IPS-NIHi7 (cell line): ENCODE measurements at regions not wholly inside any gene's neighbourhood (a gene's known extent, or its start where the extent isn't known, plus 50 kb on each side); places are given as distances from the start of the nearest gene placed in this dataset.
"Not testable (repeated sequence)": the region's sequence is repeated elsewhere in the genome, so short reads cannot be mapped to it uniquely, and the experiment has no call there.

Experiments
- DNase-seq: peaks from one replicate; pipeline ENCODE4 v3.0.0; 2012; ENCODE audit warnings: mixed read lengths; ENCODE audit errors: extremely low spot score

DNA sequence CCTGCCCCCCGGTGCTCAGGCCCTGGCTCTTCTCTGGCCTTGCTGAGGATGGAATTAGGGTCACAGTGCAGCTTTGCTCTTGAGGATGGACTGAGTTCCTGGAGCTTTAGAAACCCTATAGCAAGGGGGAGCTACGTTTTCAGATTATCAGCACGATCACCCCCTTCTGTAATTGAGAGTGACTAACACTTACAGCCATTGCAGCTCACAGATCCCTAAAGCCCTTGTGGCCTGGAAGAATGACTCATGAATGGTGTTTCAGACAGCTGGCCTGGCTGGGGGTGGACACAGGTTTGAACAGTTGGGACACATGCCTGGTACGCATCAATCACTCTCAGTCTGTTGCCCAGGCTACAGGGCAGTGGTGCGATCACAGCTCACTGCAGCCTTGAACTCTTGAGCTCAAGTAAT lies 79.7 kb upstream of the IGFBP5 start:
- no peak for DNase-seq

DNA sequence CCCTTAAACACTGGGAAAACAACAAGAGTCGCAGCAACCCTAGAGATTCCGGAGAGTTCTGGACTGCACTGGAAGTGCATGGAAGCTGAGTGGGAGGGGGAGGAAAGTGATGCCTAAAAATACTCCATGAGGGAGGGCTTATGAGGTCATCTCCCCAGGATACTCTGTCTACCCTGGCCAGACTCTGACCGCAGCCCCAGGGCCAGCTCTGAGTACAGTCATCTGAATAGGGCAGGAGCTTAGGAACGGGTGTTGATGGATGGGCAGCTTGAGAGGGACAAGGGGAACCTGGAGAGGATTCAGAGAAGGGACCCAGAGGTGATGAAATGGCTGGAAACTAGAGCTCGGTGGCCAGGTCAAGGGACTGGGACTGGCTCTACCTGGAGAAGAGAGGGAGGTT lies 79.3 kb upstream of the IGFBP5 start:
- no peak for DNase-seq

DNA sequence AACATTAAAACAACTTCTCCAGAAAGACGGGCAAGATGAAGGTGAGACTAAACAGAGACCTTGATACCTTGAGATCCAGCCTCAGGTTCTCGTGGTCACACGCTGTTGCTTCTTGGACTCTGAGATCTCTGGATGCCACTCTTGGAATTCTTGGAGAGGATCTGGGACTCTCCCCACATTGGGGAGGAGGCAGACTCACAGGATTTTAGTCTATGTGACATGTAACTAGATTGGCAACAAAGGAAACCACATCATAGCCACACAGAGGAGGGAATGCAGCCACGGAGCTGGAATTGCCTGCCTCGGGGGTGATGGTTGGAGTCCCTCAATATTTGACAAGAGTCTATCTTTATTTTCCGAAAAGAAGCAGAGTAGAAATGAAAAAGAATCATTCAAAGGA lies 78.8 kb upstream of the IGFBP5 start:
- no peak for DNase-seq

DNA sequence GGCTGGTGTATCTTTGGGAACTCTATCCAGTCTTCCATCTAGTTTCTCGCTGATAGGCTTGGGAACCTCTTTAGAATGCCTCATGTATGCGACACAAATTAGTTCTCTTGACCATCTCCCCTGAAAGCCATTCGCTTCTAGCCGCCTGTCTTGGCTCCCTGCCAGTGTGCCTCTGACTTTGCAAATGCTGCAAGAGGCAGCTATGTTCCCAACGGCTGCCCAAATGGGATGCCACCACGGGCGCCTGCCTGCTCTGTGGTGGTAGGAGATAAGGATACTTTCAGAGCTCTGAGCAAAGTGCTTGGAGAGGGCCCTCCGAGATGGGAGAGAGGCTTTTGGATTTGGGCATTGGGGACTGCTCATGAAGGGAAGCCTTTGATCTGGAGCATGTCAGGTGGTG lies 77.7 kb upstream of the IGFBP5 start:
- DNase-seq, result no peak

DNA sequence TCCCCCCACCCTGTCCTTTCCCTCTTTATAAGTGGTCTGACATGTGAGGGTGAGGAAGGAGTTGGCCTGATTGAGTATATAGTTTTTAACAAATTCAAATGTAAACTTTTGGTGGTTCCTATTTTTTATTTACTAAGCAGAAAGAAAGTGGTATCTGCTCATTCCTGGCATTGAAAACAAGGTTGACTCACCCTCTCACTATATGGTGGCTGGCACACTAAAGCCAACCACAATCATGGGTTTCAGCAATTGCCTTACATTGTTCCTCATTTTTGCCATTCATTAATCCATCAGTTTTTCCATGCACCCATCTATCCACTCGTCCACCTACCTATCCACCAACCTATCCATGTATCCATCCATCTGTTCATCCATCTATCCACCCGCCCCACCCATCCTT lies 75.4 kb upstream of the IGFBP5 start:
- no peak for DNase-seq

DNA sequence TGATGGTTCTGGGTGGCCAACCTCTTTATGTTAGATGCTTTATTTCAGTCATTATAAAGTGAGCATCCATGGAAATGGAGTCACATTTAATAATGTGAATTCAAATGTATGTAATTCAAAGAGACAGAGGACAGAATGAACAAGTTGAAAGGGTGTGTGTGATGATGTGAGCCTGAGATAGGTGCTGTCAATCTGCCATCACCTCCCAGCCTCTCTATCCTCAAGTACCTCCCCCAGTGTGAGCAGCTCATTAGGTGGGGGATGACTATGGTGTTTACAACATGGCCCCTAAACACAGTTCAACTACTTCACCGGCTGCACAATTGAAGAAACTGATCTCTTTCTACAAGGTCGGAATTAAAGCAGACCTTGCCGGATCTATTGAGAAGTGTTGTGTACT lies 74.7 kb upstream of the IGFBP5 start:
- no peak for DNase-seq

DNA sequence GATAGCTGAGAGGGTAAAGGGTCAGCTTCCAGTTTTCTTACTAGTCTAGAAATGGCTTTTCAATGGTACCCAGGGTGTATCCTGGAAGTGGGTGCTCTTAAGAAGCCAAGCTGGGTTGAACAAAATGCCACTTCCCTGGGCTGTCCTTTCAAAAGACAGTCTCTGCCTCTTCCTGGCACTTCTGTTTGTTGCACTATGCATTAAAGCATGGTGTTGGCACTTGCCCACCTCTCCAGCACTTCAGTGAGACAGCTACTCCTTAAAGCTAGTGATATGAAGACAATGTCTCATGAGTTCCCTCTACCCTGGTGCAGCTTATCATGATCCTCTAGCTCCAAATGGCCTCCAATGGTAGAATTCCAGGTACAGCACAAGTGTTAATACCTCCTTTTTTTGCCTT lies 74.3 kb upstream of the IGFBP5 start:
- DNase-seq, result no peak

DNA sequence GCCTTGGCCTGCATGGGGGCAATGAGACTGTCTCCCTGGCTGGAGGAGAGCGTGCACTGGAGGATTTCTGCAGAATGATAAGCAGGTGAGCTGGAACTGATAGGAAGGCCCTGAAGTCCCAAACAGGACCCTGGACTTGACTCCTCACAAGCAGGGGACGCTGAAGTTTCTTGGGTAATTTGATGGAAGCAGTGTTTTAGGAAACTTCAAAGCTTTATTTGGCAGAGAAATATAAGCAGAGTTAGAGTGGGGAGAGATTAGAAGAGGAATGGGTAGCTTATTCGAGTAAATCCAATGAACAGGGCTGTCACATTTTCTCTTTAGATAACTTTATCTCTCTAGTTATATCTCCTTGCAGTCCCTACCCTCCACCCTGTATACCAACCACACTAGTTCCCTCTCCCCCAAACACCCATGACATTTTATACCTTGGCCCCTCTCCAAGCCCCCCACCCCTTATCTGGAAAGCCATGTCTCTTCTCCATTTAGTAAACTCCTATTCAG lies 73.6 kb upstream of the IGFBP5 start:
- DNase-seq, result no peak

DNA sequence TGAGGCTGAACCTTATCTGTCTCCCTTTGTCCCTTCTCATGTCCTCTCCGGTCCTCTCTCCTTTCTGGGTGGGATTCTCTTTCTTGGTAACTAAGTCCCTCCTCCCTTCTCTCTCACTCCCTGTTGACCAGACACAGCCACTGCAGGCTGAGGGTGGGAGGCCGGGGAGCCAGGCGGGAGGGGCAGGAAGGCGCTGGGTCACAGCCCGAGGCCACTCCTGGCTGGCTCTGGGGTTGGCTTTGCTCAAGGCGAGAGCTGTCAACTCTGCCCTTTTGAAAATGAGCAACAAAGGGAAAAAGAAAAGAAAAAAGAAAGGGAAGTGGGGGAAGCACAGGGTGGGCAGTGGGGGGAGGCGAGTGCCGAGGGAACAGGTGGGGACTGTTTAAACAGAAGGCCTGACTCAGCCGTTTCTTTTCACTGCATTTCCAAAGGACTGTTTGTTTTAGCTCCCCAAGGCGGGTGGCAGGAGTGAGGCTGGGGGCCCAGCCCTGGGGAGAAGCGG lies 70.5 kb upstream of the IGFBP5 start:
- peak; percentile 88 for DNase-seq

DNA sequence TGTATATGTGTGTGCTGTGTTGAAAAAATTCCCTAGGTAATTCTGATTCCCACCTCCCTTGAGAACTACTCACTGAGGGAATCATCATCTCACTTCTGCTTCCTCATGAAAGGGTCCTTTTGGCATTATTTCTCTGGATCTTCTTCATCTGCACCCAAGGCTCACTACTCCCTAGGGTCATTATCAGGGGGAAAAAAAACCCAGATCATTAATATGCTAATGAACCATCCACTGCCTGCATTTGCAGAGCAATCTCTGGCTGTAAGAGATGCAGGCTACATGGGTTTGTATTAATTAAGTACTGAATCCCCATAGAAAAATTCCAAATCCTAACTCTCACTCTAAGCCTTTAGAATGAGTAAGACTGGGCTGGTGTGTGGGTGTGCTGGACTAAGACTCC lies 68.0 kb upstream of the IGFBP5 start:
- DNase-seq, result no peak

DNA sequence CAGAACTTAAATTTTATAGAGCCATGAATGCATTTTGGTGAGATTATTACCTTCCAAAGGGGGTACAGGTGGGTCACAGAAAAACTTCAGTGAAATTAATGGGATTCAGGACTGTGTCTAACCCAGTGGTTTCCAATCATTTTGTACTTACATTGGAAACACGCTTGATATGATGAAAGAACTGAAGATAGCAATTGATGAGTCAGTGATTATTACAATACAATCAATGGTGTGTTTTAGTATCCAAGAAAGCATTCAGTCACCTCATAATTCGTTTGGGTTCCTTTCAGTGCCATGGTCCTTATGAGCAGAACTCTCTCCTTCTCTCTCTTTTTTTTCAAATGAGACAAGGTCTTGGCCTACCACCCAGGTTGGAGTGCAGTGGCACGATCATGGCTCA lies 66.5 kb upstream of the IGFBP5 start:
- no peak for DNase-seq

DNA sequence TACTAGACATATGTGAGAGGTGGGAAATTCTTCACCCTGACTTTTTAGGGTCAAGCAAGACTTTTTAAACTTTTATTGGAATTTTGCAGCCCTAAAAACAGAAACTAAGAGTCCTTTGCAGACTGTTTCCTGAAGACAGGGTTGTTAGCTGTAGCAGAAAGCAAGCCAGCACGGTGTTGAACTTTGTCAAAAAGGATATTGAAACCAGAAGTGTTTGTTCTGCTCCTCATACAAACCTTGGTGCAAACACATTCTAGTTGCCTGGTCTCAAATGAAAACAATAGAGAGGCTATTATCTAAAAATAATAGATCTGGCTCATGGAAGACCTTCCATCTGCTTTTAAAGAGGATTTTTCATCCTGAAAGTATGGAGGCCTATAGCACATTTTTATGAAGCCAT lies 65.8 kb upstream of the IGFBP5 start:
- DNase-seq, result no peak

DNA sequence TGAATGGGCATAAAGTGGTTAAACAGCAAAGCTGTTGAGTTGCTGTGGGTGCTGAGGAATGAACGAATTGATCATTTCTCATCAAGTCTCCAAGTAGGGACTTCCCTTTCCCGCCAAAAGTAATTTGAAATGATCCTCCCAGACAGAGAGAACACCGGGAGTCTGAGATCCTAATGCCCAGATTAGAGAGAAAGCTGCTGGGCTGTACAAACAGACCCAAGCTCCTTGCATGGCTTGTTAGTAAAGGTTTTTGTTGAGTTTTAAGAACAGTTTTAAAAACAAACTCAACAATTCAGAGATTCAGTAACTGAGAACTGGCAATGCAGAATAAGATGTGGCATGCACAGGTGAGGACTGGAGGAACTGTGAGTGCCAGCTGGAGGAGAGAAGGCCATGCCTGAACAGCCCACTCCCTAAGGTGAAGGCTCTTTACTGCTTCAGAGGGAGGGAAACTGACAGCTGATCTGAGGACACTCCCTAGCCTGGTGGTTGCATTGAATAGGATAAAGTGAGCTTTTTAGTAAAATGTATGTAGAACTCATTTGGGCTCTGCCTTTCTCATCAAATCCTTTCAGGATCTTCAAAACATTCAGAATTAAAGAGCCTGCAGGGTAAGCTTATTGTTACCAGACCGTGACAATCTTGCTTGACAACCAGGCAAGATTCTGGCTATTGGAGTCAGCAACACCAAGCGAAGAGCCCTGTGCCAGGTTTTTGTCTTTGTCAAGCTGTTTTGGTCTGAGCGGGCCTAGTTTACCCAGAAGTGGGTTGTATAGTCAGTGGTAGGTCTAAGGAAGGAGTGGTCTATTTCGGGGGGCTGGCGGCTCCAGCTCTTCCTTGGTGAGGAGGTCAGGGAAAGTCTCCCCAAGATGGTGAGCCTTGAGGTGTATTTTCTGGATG lies 63.2 kb upstream of the IGFBP5 start:
- DNase-seq, result no peak

DNA sequence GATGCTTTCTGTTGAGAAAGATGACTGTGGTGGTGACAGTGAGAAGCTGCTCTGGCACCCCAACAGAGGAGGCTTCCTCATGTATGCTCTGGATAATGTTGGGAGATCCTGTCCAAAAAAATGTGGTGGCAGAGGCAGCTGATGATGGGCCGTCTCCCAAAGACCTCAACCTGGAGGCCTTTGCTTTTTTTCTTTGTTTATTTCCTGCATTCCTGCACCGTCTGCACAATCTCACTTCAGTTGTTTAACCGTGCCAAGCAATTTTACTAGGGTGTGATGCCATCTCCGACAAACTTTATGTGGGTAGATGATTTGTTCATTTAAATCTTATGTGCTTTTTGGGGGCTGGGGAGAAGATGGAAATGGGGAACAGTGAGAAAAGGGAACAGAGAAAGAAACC lies 62.2 kb upstream of the IGFBP5 start:
- no peak for DNase-seq

DNA sequence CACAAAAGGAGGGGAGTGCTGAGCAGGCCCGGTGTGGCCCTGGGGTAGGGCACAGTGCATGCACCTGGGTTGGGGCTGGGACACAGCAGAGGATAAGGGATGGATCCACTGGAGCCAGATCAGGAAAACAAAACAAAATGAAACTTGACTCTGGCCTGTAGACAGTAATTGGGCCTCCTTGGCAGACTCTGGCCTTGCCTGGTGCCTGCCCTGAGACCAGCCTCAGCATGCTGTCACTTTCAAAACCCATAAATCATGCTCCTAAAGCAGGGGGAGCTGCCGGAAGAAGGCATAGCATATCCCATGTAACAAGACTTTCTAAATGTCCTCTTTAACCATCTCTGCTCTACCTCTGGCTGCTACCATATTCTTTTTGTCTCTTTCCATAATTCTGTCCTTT lies 61.1 kb upstream of the IGFBP5 start:
- no peak for DNase-seq

DNA sequence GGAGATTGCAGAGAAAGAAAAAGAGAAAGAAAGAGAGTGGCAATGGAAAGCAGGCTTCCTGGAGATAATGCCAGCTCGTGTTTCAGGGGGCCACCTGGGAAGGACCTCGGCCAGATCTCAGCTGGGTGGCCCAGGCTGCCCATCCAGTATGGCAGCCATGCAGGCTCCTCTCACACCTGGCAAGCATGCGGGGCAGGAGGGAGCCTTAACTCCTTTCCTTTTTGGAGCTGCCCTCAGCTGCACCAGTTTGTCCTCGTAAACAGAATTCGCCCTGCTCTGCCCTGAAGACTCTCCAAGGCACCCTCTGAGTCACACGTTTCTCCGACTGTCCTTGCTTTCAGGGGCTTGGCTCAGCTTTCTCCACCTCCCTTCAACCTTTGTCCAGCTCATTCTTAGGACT lies 59.5 kb upstream of the IGFBP5 start:
- DNase-seq, result no peak

DNA sequence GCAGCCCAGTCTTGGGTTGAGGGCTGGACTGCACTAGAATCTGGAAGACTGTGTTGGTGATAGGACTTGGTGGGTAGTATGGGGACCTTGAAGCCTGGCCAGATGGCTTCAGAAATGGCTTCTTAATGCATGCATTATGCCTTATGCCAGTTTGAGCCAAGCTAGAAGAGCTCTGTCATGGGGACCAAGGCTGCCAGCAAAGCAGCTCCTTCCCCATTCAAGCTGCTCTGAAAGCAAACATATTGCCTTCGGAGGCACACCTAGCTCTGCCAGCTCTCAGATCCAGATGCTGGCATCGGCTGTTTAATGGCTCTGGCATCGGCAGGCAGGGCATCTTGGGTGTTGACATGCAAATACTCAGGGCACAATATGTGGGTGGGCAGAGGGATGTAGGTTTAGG lies 59.0 kb upstream of the IGFBP5 start:
- DNase-seq, result no peak

DNA sequence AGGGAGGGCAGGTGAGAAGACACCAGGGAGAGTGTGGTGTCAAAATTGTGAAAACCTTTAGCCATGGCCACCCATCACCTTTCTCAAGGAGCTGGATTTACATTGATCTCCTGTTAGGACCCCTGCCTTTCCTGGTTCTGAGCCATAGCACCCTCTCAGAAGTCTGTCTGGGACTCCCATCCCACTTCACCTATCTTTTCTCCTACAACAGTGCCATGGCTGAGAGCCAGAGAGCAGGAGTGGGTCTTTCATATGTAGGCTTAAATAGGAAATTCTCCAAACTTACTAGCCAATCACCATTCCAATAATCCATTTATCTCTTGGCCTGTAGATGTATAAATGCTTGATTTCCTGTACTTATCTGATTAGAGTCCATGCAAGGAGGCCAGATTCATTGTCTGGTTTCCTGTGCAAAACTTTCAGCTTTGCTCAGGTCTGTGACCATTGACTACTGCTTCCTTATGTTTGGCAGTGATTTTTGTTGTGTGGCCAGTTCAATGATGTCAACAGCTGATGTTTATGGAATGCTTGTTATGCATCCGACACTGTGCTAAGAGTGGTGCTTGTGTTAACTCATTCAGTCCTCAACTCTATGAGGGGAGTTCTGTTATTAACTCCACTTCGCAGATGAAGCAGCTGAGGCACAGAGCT lies 57.6 kb upstream of the IGFBP5 start:
- DNase-seq, result no peak

DNA sequence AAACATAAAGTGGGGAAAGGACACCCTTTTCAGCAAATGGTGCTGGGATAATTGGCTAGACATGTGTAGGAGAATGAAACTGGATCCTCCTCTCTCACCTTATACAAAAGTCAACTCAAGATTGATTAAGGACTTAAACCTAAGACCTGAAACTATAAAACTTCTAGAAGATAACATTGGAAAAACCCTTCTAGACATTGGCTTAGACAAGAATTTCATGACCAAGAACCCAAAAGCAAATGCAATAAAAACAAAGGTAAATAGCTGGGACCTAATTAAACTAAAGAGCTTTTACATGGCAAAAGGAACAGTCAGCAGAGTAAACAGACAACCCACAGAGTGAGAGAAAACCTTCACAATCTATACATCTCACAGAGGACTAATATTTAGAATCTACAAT lies 55.4 kb upstream of the IGFBP5 start:
- DNase-seq, result not testable (repeated sequence)

DNA sequence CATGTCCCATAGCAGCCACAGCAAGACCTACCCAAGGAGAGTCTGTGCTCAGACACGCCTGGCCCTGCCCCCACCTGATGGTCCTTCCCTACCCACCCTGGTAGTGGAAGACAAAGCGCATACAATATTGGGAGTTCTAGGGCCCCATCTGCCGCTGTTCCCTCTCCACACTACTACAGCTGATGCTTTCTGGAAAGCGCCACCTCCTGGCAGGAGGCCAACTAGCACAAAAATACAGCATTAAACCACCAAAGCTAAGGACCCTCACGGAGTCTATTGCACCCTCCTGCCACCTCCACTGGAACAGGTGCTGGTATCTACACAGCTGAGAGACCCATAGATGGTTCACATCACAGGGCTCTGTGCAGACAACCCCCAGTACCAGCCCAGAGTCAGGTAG lies 50.9 kb upstream of the IGFBP5 start:
- not testable (repeated sequence) for DNase-seq

DNA sequence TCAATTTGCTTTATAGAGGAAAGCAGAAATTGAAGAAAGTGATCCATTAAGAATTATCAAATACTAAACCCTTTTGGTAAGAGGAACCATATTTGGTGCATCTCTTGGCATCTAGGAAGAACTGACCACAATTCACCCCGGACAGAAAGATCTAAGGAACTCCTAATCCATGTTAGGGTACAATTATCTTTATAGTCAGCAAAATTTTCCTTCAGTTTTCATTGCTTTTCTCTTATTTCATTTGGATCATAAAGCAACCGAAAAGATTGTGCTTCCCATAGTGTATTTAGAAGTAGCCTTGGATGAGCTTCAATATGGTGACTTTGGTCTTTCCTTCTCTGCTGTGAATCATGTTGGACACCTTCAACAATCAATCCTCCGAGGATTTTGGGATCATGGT lies 50.1 kb upstream of the IGFBP5 start:
- DNase-seq, result no peak
